ENCODE measurements at regions not wholly inside any gene's neighbourhood (a gene's known extent, or its start where the extent isn't known, plus 50 kb on each side); places are given as distances from the start of the nearest gene placed in this dataset.

DNA sequence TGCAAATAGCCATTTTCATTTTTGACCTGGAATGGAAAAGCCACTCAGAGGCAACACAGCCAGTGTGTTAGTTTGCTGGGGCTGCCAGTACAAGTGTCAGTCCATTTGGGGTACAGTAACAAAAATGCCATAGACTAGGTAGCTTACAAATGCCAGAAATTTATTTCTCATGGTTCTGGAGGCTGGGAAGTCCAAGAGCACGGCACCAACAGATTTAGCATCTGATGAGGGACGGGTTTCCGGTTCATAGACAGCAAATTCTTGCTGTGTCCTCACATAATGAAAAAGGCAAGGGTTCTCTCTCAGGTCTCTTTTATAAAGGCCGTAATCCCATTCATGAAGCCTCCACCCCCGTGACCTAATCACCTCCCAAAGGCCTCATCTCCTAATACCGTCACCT lies 418.2 kb downstream of the TYW1 start:
- no peak for DNase-seq (ENCODE audit: low spot score)

DNA sequence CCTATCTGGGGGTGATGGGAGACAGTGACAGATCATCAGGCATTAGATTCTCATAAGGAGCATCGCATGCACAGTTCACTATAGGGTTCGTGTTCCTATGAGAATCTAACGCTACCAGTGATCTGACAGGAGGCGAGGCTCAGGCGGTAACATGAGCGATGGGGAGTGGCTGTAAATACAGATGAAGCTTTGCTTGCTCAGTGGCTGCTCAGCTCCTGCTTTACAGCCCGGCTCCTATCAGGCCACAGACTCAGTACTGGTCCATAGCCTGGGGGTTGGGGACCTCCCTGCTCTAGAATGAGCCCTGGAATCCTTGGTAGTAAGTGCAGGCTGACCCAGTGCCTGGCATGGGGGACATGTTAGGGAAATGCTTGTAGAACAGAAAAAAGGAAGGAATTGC lies 426.0 kb downstream of the TYW1 start:
- DNase-seq (ENCODE audit: low spot score): no peak

DNA sequence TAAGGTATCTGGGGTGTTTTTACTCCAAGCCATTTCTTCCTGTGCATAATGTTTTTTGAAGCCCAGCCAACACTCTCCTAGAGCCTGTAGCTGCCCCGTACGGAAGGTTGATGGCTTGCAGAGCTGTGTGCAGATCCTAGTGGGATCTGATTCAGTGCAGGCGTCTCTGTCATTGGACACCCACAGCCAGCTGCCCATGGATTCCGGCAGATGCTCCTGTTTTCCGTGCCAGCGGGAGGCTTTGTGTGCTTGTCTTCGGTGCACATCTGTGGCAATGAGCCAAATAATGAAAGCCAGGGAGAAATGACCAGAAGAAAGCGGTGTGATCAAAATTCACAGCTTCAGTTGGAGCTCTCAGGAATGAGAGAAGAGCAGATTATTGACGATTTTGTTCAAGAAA lies 426.4 kb downstream of the TYW1 start:
- DNase-seq (ENCODE audit: low spot score): peak; percentile 83

DNA sequence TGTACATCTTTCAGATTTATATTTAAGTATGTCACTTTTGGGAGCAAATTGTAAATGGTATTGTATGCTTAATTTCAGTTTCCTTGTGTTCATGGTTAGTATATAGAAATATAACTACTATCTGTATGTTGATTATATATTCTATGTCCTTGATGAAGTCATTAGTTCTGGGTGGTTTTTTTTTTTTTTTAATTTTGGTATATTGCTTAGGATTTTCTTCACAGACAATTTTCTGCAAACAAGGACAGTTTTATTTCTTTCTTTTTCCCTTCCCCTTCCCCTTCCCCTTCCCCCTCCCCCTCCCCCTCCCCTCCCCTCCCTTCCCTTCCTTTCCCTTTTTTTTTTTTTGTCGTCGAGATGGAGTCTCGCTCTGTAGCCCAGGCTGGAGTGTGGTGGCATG lies 430.0 kb downstream of the TYW1 start:
- no peak for DNase-seq (ENCODE audit: low spot score)

DNA sequence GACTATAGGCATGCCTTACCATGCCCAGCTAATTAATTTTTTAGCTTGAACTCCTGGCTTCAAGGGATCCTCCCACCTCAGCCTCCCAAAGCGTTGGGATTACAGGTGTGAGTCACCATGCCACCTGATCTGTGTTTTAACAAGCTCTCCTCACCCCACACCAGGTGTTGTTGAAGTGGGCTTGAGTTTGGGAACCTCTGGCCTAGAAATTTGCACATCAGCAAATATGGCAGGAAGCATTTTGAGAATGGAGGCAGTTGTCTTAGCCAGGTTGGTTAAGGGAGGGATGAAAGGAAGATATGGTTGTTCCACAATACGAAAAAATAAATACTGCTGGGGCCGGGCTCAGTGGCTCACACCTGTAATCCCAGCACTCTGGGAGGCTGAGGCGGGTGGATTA lies 433.1 kb downstream of the TYW1 start:
- no peak for DNase-seq (ENCODE audit: low spot score)

DNA sequence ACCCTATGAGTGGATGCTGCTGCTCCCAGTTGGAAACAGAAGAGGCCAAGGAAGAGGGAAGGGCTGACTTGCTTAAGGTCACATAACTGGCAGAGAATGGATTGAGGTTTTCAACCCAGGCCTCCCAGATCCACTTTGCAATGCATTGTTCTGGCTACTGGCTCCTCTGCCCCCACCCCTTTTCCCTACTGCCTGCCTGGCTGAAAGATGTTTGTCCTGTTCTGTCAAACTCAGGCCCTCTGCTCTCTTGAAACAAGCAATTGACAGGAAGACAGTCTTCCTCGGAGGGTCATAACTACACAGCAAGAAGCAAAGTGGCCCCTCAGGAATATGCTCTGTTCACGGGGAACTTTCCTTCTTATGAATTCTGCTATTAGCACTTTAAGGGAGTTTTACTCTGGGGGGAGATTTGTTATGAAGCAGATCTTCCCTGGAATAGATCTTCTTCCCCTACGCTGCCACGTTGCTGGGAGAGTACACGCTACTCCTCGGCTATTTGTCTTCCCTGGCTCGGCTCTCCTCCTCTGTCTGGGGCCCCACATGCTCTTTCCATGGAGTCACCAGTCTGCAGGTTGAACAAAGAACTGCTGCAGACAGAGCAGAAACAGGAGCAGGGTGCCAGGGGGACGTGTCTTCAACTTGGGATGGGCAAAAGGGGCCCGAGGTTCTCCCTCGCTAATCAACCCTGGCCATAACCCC lies 436.1 kb downstream of the TYW1 start:
- DNase-seq (ENCODE audit: low spot score): no peak

DNA sequence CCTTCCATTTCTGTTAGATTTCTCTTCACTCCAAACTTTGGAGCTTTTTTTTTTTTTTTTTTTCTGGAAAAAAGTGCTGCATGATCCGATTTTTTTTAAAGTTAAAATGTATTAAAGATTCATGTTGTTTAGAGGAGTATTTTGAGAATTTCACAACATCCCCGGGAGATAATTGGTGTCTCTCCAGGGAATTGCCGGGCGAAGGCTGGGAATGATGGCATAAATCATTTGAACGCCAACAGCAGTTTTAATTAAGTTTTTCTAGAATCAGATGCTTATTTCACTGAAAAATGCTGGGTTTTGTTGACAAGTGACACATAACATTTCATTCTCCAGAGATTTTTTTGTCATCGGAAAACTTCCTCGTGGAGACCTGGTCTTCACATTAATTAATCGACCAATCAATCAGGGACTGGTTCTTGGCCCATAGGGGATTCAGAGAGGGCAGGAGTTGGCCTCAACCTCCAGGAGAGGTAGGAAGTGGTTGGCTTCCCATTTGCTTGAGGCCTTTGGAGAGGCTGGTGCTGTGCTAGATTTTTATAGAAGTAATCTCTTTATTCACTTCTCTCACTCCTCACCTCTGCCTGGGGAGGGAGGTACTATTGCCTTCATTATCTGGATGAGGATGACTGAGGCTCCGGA lies 439.4 kb downstream of the TYW1 start:
- peak; percentile 62 for DNase-seq (ENCODE audit: low spot score)

DNA sequence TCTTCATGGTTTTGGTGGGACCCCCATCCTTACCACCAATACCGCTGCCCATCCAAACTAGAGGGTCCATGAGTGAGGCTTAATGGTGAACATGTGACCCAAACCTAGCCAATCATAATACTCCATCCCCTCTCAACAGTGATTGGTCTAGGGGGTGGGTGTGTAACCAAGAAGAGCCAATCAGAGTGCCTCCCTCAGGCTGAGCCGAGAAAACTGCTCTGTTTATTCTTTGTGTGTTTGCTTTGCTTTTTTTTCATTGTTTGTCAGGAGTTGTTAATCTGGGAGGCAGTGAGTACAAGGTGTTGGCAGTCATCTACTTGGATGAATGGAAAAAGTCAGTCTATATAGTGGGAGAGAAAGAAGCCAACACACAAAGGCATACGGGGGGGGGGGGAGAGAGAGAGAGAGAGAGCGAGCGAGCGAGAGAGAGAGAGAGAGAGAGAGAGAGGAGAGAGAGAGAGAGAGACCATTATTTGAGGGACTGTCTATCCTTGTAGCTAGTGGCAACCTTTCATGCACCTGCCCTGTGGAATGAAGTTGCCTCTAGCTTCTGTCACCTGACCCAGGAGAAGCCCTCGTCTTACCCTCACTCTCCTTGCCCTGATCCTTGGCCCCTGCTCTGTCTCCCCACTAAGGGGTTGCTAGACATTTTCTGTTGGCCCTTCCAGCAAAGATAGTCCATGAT lies 441.7 kb downstream of the TYW1 start:
- DNase-seq (ENCODE audit: low spot score): no peak

DNA sequence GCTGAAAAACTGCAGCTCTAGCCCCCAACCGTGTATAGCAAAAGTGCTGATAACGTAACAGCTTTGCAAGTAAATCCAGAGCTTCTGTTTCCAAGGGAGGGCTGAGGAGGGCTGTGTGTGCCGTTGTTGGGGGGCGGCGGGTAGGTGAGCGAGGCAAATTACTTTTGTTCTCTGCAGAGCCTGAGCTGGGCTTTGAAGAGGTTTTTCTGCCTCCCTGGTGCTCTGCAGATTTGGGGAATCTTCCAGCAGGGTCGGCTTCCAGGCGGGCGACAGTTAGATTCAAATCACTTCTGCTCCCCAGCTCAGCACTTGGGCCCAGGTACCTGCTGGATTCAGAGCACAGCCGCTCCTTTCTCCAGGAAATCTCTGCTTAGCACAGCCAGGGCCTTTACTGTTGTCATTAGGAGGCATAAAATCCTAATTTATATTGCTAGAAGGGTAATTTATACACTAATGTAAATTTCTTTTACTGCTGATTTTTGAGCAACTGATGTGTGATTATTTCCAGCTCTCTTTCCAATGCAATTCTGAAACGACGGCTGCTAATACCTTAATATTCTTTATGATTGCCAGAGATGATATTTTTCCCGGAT lies 442.4 kb downstream of the TYW1 start:
- no peak for DNase-seq (ENCODE audit: low spot score)

DNA sequence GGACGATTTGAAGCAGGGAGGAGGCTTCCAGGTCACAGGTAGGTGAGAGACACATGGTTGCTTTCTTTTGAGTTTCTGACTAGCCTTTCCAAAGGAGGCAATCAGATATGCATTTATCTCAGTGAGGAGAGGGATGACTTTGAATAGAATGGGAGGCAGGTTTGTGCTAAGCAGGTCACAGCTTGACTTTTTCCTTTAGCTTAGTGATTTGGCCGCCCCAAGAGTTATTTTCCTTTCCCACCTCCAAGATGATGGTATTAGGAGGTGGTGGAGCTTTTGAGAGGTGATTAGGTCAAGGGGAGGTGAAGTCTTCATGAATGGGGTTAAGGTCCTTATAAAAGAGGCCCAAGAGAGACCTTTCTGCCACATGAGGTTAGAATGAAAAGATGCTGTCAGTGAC lies 443.7 kb downstream of the TYW1 start:
- no peak for DNase-seq (ENCODE audit: low spot score)

DNA sequence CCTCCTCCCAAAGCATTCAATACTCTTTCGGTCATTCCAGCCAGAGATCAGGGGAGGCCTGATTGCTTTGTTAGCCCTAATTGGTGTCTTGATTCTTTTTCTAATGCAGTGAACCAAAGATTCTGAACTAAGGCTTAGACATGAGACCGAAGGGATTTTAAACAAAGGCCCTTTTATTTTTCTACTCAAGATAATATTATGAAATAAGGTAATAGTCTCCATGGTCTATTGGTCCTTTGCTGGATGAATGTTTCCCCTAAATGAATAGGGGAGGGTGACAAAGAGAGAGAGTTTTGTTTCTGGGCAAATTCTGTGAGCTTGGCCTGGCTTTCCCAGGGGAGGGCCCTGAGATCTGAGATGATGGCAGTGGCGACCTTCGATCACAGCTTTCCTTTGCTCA lies 449.1 kb downstream of the TYW1 start:
- no peak for DNase-seq (ENCODE audit: low spot score)

DNA sequence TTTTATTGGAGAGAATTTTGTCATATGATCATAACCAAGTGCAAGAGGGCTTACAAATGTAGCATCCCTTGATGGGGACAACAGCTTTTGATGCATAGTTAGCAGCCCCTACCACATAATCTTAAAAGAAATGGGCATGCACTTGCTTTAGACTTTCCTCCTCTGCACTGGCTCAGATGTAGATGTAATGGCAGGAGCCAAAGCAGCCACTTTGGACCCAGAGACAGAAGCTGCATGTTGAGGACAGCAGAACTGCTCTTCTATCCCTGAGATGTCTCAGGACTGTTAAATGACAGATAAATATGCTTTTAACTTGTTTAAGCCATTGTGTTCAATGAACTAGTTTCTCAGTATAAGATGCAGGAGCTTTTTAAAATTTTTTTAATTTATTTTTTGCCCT lies 450.7 kb downstream of the TYW1 start:
- no peak for DNase-seq (ENCODE audit: low spot score)

DNA sequence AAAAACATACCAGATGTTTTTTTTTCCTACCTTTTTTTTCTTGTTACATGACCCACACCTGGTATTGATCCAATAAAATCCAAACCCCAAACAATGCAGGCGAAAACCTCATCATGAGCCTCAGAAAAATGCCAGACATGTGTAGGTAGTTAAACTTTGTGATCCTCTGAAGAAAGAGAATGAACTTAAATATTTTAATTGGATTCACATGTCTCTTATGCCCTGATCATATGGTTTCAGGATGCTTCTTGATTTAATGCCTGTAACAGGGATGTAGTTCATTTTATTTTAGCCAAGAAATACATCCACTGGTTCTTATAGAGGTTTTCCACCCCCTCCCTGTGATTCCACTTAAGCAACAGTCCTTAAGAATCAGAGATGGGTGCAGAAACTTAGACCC lies 451.6 kb downstream of the TYW1 start:
- DNase-seq (ENCODE audit: low spot score): no peak

DNA sequence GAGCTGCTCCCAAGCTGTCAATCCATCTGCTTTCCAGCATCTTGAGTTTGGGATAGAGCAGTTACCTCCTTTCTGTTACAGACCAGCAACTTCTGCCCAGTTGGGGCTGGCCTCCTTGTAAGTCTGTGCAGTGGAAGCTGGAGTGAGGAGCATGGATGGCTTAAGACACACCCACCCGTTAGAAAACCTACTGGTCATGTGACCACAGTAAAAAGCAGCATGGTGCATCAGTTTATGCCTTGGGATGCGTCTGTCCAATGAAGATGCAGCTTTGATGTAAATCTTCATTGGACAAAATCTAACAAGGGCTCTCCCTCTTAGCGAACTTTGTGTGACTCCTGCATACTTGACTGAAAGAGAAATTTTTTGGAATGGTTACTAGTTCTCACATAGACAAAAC lies 453.5 kb downstream of the TYW1 start:
- no peak for DNase-seq (ENCODE audit: low spot score)

DNA sequence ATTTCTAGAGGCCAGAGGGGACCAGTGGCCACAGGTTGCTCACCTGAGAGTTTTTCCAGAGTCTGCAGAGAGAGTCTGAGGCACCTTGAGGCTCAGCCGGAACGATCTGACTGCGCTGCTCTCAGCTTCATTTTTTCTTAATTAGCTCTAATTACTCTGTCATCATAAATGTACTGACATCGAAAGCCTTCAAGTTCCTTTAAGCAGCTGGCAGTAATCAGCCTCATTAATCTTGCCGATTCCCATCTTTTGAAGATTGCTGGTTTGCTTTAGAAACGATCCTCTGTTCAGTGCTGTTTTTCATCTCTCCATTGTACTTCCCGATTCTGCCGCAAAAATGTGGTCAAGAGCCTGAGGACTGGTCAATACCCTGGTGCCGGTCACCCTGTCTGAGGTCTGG lies 454.7 kb downstream of the TYW1 start:
- DNase-seq (ENCODE audit: low spot score): no peak

DNA sequence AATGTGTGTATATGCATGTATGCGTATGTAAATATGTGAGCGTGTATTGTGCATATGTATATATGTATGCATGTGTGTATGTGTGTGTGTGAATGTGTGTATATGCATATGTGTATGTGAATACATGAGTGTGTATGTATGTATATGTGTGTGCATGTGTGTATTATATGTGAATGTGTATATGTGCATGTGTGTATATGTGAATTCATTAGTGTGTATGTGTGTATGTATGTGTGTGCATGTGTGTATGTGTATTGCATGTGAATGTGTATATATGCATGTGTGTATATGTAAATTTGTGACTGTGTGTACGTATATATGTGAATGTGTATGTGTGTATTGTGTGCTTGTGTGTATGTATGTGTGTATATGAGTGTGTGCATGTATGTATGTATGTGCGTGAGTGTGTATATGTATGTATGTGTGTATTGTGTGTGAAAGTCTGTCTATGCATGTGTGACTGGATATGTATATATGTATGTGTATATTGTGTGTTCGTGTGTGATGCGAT lies 455.9 kb downstream of the TYW1 start:
- no peak for DNase-seq (ENCODE audit: low spot score)

DNA sequence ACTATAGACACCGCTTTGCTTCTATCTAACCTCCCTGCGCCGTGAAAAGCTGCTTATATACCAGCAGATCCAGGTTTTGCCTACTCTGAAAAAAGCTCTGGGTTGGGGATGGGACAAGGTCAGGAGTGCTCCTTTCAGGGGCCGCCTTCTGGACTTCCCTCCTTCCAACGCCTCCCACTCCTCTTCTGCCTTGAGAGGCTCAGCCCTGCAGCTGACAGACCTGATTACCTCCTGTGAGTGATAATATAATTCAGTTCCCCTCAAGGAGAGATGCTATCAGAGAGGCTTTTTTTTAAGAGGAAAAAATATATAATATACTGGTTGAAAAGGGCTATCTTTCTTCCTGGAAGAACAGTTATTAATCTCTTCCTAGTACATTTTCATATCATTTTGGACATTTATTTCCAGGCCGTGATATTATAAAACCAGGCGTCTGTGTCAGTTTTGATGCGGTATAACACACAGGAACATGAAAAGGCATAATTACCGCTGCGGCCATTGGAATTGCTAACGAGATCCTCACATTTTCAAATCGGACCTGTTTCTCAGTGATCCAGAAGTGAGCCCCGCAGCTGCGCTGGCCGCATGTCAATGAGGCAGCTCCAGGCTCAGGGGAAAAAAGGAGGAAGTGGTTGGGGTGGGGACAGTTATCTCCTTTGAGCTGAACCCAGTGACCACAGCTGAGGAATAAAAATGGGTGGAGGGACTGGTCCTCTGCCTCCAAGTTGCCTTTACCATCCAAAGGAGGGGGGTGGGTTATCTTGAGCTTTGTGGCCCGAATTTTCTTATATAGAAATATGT lies 457.1 kb downstream of the TYW1 start:
- DNase-seq (ENCODE audit: low spot score): peak; percentile 95

DNA sequence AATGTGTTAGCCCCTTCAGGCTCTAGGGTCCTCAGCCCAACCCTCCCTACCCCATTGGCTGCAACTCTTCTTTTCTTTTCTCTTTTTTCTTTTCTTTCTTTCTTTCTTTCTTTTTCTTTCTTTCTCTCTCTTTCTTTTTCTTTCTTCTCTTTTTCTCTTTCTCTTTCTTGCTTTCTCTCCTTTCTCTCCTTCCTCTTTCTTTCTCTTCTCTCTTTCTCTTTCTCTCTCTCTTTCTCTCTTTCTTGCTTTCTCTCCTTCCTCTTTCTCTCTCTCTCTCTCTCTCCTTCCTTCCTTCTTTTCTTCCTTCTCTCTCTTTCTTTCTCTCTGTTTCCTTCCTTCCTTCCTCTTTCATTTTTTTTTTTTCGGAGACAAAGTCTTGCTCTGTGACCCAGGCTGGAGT lies 458.9 kb downstream of the TYW1 start:
- no peak for DNase-seq (ENCODE audit: low spot score)

DNA sequence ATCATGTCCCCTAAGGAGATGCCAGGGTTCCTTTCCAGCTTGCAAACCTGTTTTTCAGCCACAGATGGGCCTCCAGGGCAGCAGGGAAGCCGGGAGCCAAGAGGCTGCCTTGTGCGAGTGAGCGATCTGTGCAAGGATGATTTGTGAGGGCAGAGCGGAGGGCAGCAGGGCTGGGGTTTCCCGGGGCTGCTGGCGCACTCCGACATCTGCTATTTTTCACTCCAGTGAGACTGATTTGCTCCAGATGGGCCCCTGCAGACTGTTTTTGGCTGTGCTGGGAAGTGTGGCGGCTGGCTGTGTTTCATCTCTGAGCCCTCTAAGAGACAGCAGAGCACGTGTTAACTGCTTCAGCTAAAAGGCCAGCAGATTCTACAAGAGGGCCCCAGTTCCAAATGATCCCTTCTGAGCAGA lies 466.2 kb downstream of the TYW1 start:
- peak; percentile 95 for DNase-seq (ENCODE audit: low spot score)

DNA sequence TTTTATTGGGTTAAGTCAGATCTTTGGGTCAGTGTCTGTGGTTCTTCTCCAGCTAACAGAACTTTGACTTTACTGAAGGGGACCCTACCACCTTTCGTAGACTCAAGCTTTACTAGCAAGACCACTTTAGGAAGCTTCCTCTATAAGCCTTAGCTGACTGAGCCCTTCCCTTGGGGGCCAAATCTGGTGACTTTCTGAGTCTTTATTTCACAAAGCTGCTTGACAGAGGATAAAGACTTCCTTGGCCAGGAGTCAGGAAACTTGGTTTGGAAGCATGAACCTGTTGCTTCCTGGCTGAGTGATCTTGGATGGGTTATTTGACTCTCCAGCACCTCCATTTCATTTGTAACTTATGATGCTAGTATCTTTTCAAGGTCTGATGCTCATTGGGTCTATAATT lies 466.7 kb downstream of the TYW1 start:
- DNase-seq (ENCODE audit: low spot score): no peak

DNA sequence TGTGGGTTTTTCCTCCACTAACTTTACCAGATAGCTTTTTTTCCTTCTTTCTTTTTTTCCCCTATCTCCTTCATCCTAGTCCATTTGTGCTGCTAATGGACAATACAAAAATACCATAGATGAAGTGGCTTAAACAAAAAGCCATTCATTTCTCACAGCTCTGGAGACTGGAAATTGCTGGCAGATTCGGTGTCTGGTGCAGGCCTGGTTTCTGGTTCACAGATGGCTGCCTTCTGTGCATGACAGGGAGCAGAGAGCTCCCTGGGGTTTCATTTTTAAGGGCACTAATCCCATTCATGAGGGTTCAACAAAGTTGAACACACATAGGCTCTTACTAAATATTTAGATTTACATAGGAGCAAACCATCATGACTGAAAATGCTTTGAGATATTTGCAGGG lies 467.4 kb downstream of the TYW1 start:
- peak; percentile 43 for DNase-seq (ENCODE audit: low spot score)

DNA sequence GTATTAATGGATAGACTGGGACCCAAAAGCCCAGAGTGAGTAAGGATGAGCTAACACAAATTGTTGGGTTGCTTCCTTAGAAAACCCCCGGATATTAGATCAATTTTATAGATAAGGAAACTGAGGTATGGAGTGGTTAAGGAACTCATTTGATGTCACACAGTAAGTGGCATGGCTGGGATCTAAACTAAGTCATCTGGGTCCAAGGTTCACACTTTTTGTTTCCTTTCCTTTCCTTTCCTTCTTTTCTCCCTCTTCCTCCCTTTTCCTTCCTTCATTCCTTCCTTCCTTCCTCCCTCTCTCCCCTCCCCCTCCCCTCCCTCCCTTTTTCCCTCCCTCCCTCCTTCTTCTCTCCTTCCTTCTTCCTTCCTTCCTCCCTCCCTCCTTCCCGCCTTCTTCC lies 469.5 kb downstream of the TYW1 start:
- no peak for DNase-seq (ENCODE audit: low spot score)
